HepG2 (cell line): ENCODE measurements at regions not wholly inside any gene's neighbourhood (a gene's known extent, or its start where the extent isn't known, plus 50 kb on each side); places are given as distances from the start of the nearest gene placed in this dataset.

Source experiments
- ATAC-seq: fragments of 200-7000 bp; cut with Tn5 transposase; 3 replicates; pipeline ENCODE4 v1.9.1; 2020; ENCODE audit warnings: mild to moderate bottlenecking, moderate library complexity
- BruUV-seq: library from RNA; stranded (reverse); fragments of 400-500 nt; replicated peaks from 2 replicates; lab custom pipeline; 2021; lab: Mats Ljungman, UMichigan
- CTCF ChIA-PET: fragments of 300-600 bp; formaldehyde crosslinking; extraction: SDS; loops from one replicate; lab custom pipeline; 2021; ENCODE audit warnings: low total read pairs, inconsistent platforms, low intra/inter-chr PET ratio; lab: Yijun Ruan, JAX
- POLR2A ChIA-PET: fragments of 350-600 bp; sonication (Branson Sonifier 250); formaldehyde crosslinking; loops from one replicate; lab custom pipeline; 2020; ENCODE audit warnings: antibody characterized with exemption, inconsistent platforms; lab: Yijun Ruan, JAX
- DNase-seq: peaks from one replicate; pipeline ENCODE4 v3.0.0-alpha.2; 2015; ENCODE audit warnings: low spot score
- FAIRE-seq: peaks from 3 replicates; lab custom pipeline; 2011; peaks lifted over from hg19 to GRCh38; lab: Jason Lieb, UNC
- H2AFZ ChIP-seq: one replicate; pipeline ENCODE4 v1.6.1; 2011; ENCODE audit warnings: low read length, inconsistent platforms
- H3K27ac ChIP-seq: fragments of 300-600 bp; 3 replicates; pipeline ENCODE4 v1.8.0; 2011; ENCODE audit warnings: mixed run types, mild to moderate bottlenecking, mixed read lengths, low read length, inconsistent platforms; ENCODE audit not compliant: insufficient read depth; ENCODE audit errors: extremely low read length
- H3K27me3 ChIP-seq, 2 experiments: fragments of 200-600 bp in 1 of 2; 2 replicates in 1 of 2; 3 replicates in 1 of 2; pipeline versions ENCODE4 v1.6.0 to v1.8.0; 2011; ENCODE audit warnings: low read length in 2 of 2, mild to moderate bottlenecking in 2 of 2, moderate library complexity in 2 of 2, inconsistent platforms in 1 of 2; ENCODE audit not compliant: insufficient read depth in 2 of 2, control insufficient read depth in 1 of 2
- H3K36me3 ChIP-seq, 2 experiments: fragments of 200-600 bp in 1 of 2; replicated peaks in 1 of 2; 2 replicates in 1 of 2; 3 replicates in 1 of 2; pipeline versions ENCODE4 v1.5.1 to v1.8.0; 2011; ENCODE audit warnings: low read length in 2 of 2, inconsistent platforms in 1 of 2; ENCODE audit not compliant: insufficient read depth in 2 of 2, control insufficient read depth in 1 of 2
- H3K4me1 ChIP-seq: 2 replicates; pipeline ENCODE4 v1.5.1; 2012; ENCODE audit warnings: low read length, inconsistent platforms; ENCODE audit not compliant: insufficient read depth
- H3K4me2 ChIP-seq: 2 replicates; pipeline ENCODE4 v1.6.0; 2011; ENCODE audit warnings: low read depth, low read length, inconsistent platforms
- H3K4me3 ChIP-seq, 3 experiments: fragments of 200-600 bp in 1 of 3; sonication (generic), shearing (Covaris generic) in 1 of 3; replicated peaks in 1 of 3; 2 replicates each; pipeline ENCODE4 v1.5.1; 2011 to 2016; ENCODE audit warnings: low read length in 3 of 3, inconsistent platforms in 2 of 3, low read depth in 2 of 3, mild to moderate bottlenecking in 2 of 3, control low read depth in 1 of 3, mixed read lengths in 1 of 3; ENCODE audit not compliant: insufficient read depth in 1 of 3
- H3K79me2 ChIP-seq: one replicate; pipeline ENCODE4 v1.6.1; 2011; ENCODE audit warnings: low read length, inconsistent platforms; ENCODE audit not compliant: insufficient read depth
- H3K9ac ChIP-seq: 2 replicates; pipeline ENCODE4 v1.6.0; 2011; ENCODE audit warnings: mild to moderate bottlenecking, low read depth, low read length, inconsistent platforms; ENCODE audit not compliant: insufficient read depth
- H3K9me3 ChIP-seq: 2 replicates; pipeline ENCODE4 v1.5.1; 2012; ENCODE audit warnings: mild to moderate bottlenecking, low read length
- H4K20me1 ChIP-seq: 2 replicates; pipeline ENCODE4 v1.6.0; 2011; ENCODE audit warnings: inconsistent platforms, mild to moderate bottlenecking, low read length, moderate library complexity; ENCODE audit not compliant: insufficient read depth
- ZNF567 ChIP-seq: sonication (generic); formaldehyde crosslinking; IDR thresholded peaks from 2 replicates; pipeline ENCODE4 v1.8.1; 2023; ENCODE audit warnings: mild to moderate bottlenecking, missing genetic modification reagents, borderline replicate concordance
- ZNF749 ChIP-seq: sonication (generic); formaldehyde crosslinking; IDR thresholded peaks from 2 replicates; pipeline ENCODE4 v1.8.0; 2022; ENCODE audit warnings: mild to moderate bottlenecking, missing genetic modification reagents, moderate library complexity, borderline replicate concordance
- WGBS: methylation state at CpG from one replicate; pipeline ENCODE4 v1.1.6; 2017; ENCODE audit warnings: low lambda C conversion rate; 5-methylcytosine and 5-hydroxymethylcytosine counted together
- in situ Hi-C: cut with HindIII; loops from 2 replicates; pipeline ENCODE4 v1.10.0; 2017; ENCODE audit warnings: low pct_unique_long_range_greater_than_20kb; ENCODE audit not compliant: extremely low pct_ligation_motif_present
- intact Hi-C: fragments of 100-400 bp; cut with micrococcal nuclease; formaldehyde crosslinking; loops from one replicate; pipeline ENCODE4 v1.10.0; 2022; ENCODE audit not compliant: unreplicated experiment
- TF ChIP-seq, protein P1 (sequence below): sonication (generic); formaldehyde crosslinking; IDR thresholded peaks from 2 replicates; pipeline ENCODE4 v1.4.0; 2020; ENCODE audit warnings: missing genetic modification reagents

DNA sequence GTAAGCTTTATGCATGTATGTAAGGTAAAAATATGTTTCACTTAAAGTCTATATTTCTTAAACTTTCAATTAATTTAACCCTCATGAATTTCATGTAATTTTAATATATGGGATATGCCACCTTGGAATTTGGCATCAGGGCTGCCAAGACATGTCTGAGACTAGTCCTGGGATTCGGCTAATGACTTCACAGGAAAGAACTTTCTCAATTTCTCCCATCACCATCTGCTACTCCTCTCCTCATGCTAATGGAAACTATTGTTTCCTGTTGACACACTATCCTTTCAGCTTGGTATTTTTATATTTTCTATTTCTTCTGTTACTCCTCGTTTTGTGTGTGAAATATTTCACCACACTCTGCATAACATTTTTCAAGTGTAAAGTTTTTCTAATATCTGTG is 205.9 kb downstream of the ARL4A start:
- in situ Hi-C loops = no loop called here
- DNase-seq (no peak), FAIRE-seq (no peak), ATAC-seq (no peak)
- Histone ChIP-seq H3K4me1 (no peaks in the 10 kb centered on the region), H3K79me2 (no peaks in the 10 kb centered on the region), H3K9ac (no peak overlapping the region), H3K27me3 (no peaks in the 10 kb centered on the region), H3K4me3 (no peak overlapping the region), H3K9me3 (no peaks in the 10 kb centered on the region), H3K4me2 (no peak overlapping the region), H2AFZ (no peak overlapping the region), H3K36me3 (no peaks in the 10 kb centered on the region), H4K20me1 (no peaks in the 10 kb centered on the region), H3K27ac (no peak overlapping the region)
- intact Hi-C loops = no loop called here
- POLR2A ChIA-PET = no interaction called here
- TF ChIP-seq ZNF567 (CRISPR knock-in tag) = no peak
- TF ChIP-seq, protein P1, sequence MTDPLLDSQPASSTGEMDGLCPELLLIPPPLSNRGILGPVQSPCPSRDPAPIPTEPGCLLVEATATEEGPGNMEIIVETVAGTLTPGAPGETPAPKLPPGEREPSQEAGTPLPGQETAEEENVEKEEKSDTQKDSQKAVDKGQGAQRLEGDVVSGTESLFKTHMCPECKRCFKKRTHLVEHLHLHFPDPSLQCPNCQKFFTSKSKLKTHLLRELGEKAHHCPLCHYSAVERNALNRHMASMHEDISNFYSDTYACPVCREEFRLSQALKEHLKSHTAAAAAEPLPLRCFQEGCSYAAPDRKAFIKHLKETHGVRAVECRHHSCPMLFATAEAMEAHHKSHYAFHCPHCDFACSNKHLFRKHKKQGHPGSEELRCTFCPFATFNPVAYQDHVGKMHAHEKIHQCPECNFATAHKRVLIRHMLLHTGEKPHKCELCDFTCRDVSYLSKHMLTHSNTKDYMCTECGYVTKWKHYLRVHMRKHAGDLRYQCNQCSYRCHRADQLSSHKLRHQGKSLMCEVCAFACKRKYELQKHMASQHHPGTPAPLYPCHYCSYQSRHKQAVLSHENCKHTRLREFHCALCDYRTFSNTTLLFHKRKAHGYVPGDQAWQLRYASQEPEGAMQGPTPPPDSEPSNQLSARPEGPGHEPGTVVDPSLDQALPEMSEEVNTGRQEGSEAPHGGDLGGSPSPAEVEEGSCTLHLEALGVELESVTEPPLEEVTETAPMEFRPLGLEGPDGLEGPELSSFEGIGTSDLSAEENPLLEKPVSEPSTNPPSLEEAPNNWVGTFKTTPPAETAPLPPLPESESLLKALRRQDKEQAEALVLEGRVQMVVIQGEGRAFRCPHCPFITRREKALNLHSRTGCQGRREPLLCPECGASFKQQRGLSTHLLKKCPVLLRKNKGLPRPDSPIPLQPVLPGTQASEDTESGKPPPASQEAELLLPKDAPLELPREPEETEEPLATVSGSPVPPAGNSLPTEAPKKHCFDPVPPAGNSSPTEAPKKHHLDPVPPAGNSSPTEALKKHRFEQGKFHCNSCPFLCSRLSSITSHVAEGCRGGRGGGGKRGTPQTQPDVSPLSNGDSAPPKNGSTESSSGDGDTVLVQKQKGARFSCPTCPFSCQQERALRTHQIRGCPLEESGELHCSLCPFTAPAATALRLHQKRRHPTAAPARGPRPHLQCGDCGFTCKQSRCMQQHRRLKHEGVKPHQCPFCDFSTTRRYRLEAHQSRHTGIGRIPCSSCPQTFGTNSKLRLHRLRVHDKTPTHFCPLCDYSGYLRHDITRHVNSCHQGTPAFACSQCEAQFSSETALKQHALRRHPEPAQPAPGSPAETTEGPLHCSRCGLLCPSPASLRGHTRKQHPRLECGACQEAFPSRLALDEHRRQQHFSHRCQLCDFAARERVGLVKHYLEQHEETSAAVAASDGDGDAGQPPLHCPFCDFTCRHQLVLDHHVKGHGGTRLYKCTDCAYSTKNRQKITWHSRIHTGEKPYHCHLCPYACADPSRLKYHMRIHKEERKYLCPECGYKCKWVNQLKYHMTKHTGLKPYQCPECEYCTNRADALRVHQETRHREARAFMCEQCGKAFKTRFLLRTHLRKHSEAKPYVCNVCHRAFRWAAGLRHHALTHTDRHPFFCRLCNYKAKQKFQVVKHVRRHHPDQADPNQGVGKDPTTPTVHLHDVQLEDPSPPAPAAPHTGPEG = no peak
- no peak for TF ChIP-seq ZNF749 (CRISPR knock-in tag)
- WGBS = 2% methylated on average over 2 of the region's 2 CpGs
- no TSS peak for BruUV-seq
- CTCF ChIA-PET = no interaction called here
